ENCODE measurements at regions not wholly inside any gene's neighbourhood (a gene's known extent, or its start where the extent isn't known, plus 50 kb on each side); places are given as distances from the start of the nearest gene placed in this dataset.

DNA sequence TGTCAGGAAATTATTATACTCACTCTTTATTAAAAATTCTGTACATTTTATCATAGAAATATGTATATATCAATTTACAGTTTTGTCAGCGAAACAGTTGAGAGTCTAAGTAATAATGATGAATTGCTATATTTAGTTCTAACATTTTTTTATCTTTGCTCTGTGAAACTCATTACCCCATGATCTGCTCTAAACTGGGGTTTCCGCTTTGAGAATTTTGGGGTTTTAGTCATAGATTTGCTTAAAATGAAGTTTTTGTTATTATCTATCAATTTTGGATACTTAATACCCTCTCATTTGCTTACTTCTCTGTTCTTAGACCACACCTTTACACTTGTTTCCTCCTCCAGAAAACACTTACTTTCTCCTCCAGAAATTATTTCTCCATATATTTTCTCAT is 333.8 kb upstream of the MPDZ start (continued):
- TF ChIP-seq, protein P1, sequence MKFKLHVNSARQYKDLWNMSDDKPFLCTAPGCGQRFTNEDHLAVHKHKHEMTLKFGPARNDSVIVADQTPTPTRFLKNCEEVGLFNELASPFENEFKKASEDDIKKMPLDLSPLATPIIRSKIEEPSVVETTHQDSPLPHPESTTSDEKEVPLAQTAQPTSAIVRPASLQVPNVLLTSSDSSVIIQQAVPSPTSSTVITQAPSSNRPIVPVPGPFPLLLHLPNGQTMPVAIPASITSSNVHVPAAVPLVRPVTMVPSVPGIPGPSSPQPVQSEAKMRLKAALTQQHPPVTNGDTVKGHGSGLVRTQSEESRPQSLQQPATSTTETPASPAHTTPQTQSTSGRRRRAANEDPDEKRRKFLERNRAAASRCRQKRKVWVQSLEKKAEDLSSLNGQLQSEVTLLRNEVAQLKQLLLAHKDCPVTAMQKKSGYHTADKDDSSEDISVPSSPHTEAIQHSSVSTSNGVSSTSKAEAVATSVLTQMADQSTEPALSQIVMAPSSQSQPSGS (CRISPR knock-in tag; IDR thresholded peaks at IDR 0.05) = no peak
- no peak for TF ChIP-seq ZNF143 (CRISPR knock-in tag; IDR thresholded peaks at IDR 0.05)
- no peak for TF ChIP-seq POLR2B (IDR thresholded peaks at IDR 0.05; ENCODE audit: low read depth, partially characterized antibody)
- TF ChIP-seq RAD21 (CRISPR knock-in tag; conservative IDR thresholded peaks at IDR 0.05 in 1 of 2, IDR thresholded peaks at IDR 0.05 in 1 of 2) = no peak
- no peak for TF ChIP-seq HSF4 (CRISPR knock-in tag; IDR thresholded peaks at IDR 0.05; ENCODE audit: borderline replicate concordance)
- no peak for TF ChIP-seq NFIC (IDR thresholded peaks at IDR 0.05)
- no peak for TF ChIP-seq ZNF507 (tag; conservative IDR thresholded peaks at IDR 0.05)

DNA sequence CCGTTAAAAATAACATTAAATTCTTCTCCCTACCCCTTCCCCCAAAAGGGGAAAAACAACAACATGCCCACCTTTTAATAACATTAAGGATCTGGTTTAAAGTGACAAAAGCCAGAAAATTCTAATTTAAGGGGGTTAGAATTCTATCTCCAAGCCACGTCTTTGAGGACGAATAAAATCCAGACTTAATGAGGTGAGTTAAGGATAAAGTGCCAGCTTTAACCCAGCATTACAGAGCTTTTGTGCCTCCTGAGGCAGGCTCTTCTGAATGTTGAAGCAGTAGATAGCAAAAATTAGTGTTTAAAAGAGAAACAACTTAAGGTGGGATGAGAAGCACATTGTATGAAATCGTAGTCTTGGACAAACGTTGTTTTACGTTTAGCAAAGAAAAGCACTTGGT is 329.0 kb upstream of the MPDZ start:
- Histone ChIP-seq H3K27me3 (ENCODE audit: control insufficient read depth in 2 of 2, insufficient read depth in 2 of 2, low read length in 2 of 2) (no peaks in the 10 kb centered on the region), H3K36me3 (ENCODE audit: control insufficient read depth, insufficient read depth, low read length) (no peaks in the 10 kb centered on the region), H3K9ac (ENCODE audit: insufficient read depth in 1 of 2, low read depth in 2 of 2, low read length in 2 of 2) (no peak overlapping the region), H3K4me1 (replicated peaks in 1 of 2; ENCODE audit: control insufficient read depth in 2 of 2, insufficient read depth in 2 of 2, low read length in 2 of 2) (no peaks in the 10 kb centered on the region), H3K9me3 (replicated peaks; ENCODE audit: control insufficient read depth, insufficient read depth, low read depth, low read length) (no peaks in the 10 kb centered on the region), H3K4me2 (ENCODE audit: insufficient read depth, low read length) (no peak overlapping the region), H3K4me3 (no peak overlapping the region), H3K27ac (ENCODE audit: extremely low read depth, low read depth, low read length) (no peak overlapping the region), H4K20me1 (replicated peaks; ENCODE audit: control insufficient read depth, insufficient read depth, low read length) (no peaks in the 10 kb centered on the region), H3K79me2 (ENCODE audit: control insufficient read depth, insufficient read depth, low read length) (no peaks in the 10 kb centered on the region), H3K9me1 (ENCODE audit: control insufficient read depth, insufficient read depth, low read length) (no peaks in the 10 kb centered on the region), H2AFZ (ENCODE audit: low read depth, low read length) (no peak overlapping the region)
- no peak for DNase-seq (ENCODE audit: extremely low read depth in 1 of 4, low spot score in 3 of 4)
- WGBS (ENCODE audit: insufficient coverage, low coverage, missing lambda C conversion rate) = under 1% methylated on average over 6 of the region's 6 CpGs
- BruUV-seq (replicated peaks) = no TSS peak
- ChIA-PET CTCF (ENCODE audit: low intra/inter-chr PET ratio) (no interaction called here), POLR2A (interaction anchor here (1.6 kb wide), 1 partner anchor 14 kb away, joined by 4 read pairs; no protein-coding TSS in a partner anchor)
- in situ Hi-C loops (cut with MboI) = no loop called here
- FAIRE-seq = no peak
- no peak for ATAC-seq
- intact Hi-C loops (cut with micrococcal nuclease) = no loop called here
- no peak for TF ChIP-seq CBX8 (IDR thresholded peaks at IDR 0.05; ENCODE audit: borderline replicate concordance, extremely low read depth, low read depth, low read length, poor library complexity, severe bottlenecking)
- TF ChIP-seq, protein P2, sequence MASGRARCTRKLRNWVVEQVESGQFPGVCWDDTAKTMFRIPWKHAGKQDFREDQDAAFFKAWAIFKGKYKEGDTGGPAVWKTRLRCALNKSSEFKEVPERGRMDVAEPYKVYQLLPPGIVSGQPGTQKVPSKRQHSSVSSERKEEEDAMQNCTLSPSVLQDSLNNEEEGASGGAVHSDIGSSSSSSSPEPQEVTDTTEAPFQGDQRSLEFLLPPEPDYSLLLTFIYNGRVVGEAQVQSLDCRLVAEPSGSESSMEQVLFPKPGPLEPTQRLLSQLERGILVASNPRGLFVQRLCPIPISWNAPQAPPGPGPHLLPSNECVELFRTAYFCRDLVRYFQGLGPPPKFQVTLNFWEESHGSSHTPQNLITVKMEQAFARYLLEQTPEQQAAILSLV (tag; IDR thresholded peaks at IDR 0.05) = no peak
- TF ChIP-seq, protein P3, sequence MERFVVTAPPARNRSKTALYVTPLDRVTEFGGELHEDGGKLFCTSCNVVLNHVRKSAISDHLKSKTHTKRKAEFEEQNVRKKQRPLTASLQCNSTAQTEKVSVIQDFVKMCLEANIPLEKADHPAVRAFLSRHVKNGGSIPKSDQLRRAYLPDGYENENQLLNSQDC (CRISPR knock-in tag; IDR thresholded peaks at IDR 0.05) = no peak
- no peak for TF ChIP-seq GABPA (tag; conservative IDR thresholded peaks at IDR 0.05; ENCODE audit: low read depth)
- TF ChIP-seq, protein P4, sequence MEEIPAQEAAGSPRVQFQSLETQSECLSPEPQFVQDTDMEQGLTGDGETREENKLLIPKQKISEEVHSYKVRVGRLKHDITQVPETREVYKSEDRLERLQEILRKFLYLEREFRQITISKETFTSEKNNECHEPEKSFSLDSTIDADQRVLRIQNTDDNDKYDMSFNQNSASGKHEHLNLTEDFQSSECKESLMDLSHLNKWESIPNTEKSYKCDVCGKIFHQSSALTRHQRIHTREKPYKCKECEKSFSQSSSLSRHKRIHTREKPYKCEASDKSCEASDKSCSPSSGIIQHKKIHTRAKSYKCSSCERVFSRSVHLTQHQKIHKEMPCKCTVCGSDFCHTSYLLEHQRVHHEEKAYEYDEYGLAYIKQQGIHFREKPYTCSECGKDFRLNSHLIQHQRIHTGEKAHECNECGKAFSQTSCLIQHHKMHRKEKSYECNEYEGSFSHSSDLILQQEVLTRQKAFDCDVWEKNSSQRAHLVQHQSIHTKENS (CRISPR knock-in tag; IDR thresholded peaks at IDR 0.05) = no peak
- no peak for TF ChIP-seq ZNF644 (tag; IDR thresholded peaks at IDR 0.05; ENCODE audit: low read depth)
- no peak for TF ChIP-seq CAMTA2 (CRISPR knock-in tag; conservative IDR thresholded peaks at IDR 0.05)
- TF ChIP-seq ZNF134 (CRISPR knock-in tag; conservative IDR thresholded peaks at IDR 0.05) = no peak
- no peak for TF ChIP-seq RBM39 (optimal IDR thresholded peaks at IDR 0.05; ENCODE audit: low read depth, low read length)
- no peak for TF ChIP-seq PHF21A (IDR thresholded peaks at IDR 0.05; ENCODE audit: borderline replicate concordance, low read depth)
- no peak for TF ChIP-seq EP400 (IDR thresholded peaks at IDR 0.05)
- no peak for TF ChIP-seq NFE2L1 (tag; IDR thresholded peaks at IDR 0.05; ENCODE audit: borderline replicate concordance, low read depth)
- TF ChIP-seq ZFP1 (CRISPR knock-in tag; IDR thresholded peaks at IDR 0.05) = no peak

All from K562 (cell line).